Activated CD4-positive, alpha-beta memory T cell treated with anti-CD3 and anti-CD28 coated beads for 36 hours (primary cell): ENCODE measurements at regions not wholly inside any gene's neighbourhood (a gene's known extent, or its start where the extent isn't known, plus 50 kb on each side); places are given as distances from the start of the nearest gene placed in this dataset.

Source experiments
- CTCF ChIA-PET: fragments of 350-600 bp; sonication (Branson Sonifier 250); formaldehyde crosslinking; loops from one replicate; lab custom pipeline; 2021; ENCODE audit warnings: antibody characterized with exemption, inconsistent platforms; lab: Charles Lee
- POLR2A ChIA-PET: fragments of 350-600 bp; sonication (Branson Sonifier 250); formaldehyde crosslinking; loops from one replicate; lab custom pipeline; 2021; ENCODE audit warnings: antibody characterized with exemption; lab: Charles Lee
- DNase-seq: peaks from one replicate; pipeline ENCODE4 v3.0.0-alpha.2; 2020
- H3K27ac Mint-ChIP-seq: one replicate; pipeline ENCODE4 v1.8.0; 2021; ENCODE audit warnings: mixed read lengths
- H3K27me3 Mint-ChIP-seq: one replicate; pipeline ENCODE4 v1.8.0; 2021; ENCODE audit warnings: mixed read lengths
- H3K36me3 Mint-ChIP-seq: one replicate; pipeline ENCODE4 v1.8.0; 2021; ENCODE audit warnings: mixed read lengths
- H3K4me1 Mint-ChIP-seq: one replicate; pipeline ENCODE4 v1.8.0; 2021; ENCODE audit warnings: low read depth, mixed read lengths
- H3K4me3 Mint-ChIP-seq: one replicate; pipeline ENCODE4 v1.8.0; 2021; ENCODE audit warnings: mild to moderate bottlenecking, mixed read lengths
- H3K9me3 Mint-ChIP-seq: one replicate; pipeline ENCODE4 v1.8.0; 2021; ENCODE audit warnings: mixed read lengths
- intact Hi-C: fragments of 100-400 bp; cut with micrococcal nuclease; formaldehyde crosslinking; loops from one replicate; pipeline ENCODE4 v1.15.1; 2023

GRCh38 chr20:24892522-24892921 lies 56.5 kb upstream of the CST7 start:
- Mint-ChIP-seq H3K4me3 (no peak overlapping the region), H3K4me1 (no peaks in the 10 kb centered on the region), H3K27ac (no peak overlapping the region), H3K36me3 (no peaks in the 10 kb centered on the region), H3K9me3 (no peaks in the 10 kb centered on the region), H3K27me3 (no peaks in the 10 kb centered on the region)
- POLR2A ChIA-PET, result no interaction called here
- CTCF ChIA-PET, result no interaction called here
- intact Hi-C loops, result no loop called here
- no peak for DNase-seq

DNA sequence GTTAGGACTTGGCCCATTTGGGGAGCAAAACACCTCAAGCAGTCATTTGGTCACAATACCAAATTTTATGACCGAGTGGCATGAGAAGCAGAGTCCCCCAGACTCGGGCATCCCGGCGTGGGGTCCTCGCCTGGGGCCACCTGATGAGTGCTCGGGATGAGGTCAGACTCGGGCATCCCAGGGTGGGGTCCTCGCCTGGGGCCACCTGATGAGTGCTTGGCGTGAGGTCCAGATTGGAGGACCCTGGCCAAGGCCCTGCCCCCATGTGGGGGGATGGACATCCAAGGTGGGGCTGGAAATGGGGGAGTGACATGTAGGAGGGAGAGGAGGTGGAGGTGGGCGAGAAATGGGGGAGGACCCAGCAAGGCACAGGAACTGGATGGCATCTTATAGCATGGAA lies 56.1 kb upstream of the CST7 start:
- H3K36me3 Mint-ChIP-seq, result no peaks in the 10 kb centered on the region
- no peaks in the 10 kb centered on the region for H3K4me1 Mint-ChIP-seq
- H3K27ac Mint-ChIP-seq, result no peak overlapping the region
- ChIA-PET POLR2A (no interaction called here), CTCF (no interaction called here)
- DNase-seq, result no peak
- no peak overlapping the region for H3K4me3 Mint-ChIP-seq
- H3K9me3 Mint-ChIP-seq, result no peaks in the 10 kb centered on the region
- H3K27me3 Mint-ChIP-seq, result no peaks in the 10 kb centered on the region
- intact Hi-C loops, result no loop called here

- no peaks in the 10 kb centered on the region for H3K27me3 Mint-ChIP-seq
- H3K4me3 Mint-ChIP-seq, result no peak overlapping the region
- H3K27ac Mint-ChIP-seq, result no peak overlapping the region
- ChIA-PET POLR2A (no interaction called here), CTCF (no interaction called here)
- H3K36me3 Mint-ChIP-seq, result no peaks in the 10 kb centered on the region
- H3K4me1 Mint-ChIP-seq, result no peaks in the 10 kb centered on the region
- peaks cover 12% of the 10 kb centered on the region for H3K9me3 Mint-ChIP-seq
- intact Hi-C loops, result no loop called here
- DNase-seq, result no peak
These were observed 54.6 kb upstream of the CST7 start for GRCh38 chr20:24894488-24894887.

GRCh38 chr20:24894967-24895366 lies 54.1 kb upstream of the CST7 start:
- no peaks in the 10 kb centered on the region for H3K27me3 Mint-ChIP-seq
- H3K27ac Mint-ChIP-seq, result no peak overlapping the region

DNA sequence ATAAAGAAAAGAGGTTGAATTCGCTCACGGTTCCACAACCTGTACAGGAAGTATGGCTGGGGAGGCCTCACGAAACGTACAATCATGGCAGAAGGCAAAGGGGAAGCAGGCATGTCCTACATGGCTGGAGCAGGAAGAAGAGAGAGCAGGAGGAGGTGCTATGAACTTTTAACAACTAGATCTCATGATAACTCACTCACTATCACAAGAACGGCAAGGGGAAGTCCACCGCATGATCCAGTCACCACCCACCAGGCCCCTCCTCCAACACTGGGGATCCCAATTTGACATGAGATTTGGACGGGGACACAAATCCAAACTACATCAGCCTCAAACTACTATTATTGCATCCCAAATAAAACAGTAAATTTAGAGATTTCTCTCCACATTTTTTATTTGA lies 53.6 kb upstream of the CST7 start:
- Mint-ChIP-seq H3K36me3 (peaks cover 6% of the 10 kb centered on the region), H3K27me3 (no peaks in the 10 kb centered on the region), H3K4me3 (no peak overlapping the region), H3K4me1 (no peaks in the 10 kb centered on the region), H3K27ac (no peak overlapping the region), H3K9me3 (peaks cover 20% of the 10 kb centered on the region)
- CTCF ChIA-PET, result no interaction called here
- POLR2A ChIA-PET, result no interaction called here
- DNase-seq, result no peak
- intact Hi-C loops, result no loop called here

More at GRCh38 chr20:24894967-24895366, 54.1 kb upstream of the CST7 start:
- H3K4me3 Mint-ChIP-seq, result no peak overlapping the region
- POLR2A ChIA-PET, result no interaction called here
- intact Hi-C loops, result no loop called here
- no peaks in the 10 kb centered on the region for H3K4me1 Mint-ChIP-seq
- no peak for DNase-seq
- H3K9me3 Mint-ChIP-seq, result peaks cover 17% of the 10 kb centered on the region
- H3K36me3 Mint-ChIP-seq, result peaks cover 5% of the 10 kb centered on the region
- CTCF ChIA-PET, result no interaction called here

GRCh38 chr20:24895898-24896658 lies 53.0 kb upstream of the CST7 start:
- no peak overlapping the region for H3K4me3 Mint-ChIP-seq
- POLR2A ChIA-PET, result no interaction called here
- intact Hi-C loops, result no loop called here
- H3K27ac Mint-ChIP-seq, result no peak overlapping the region
- DNase-seq, result no peak
- peaks cover 6% of the 10 kb centered on the region for H3K36me3 Mint-ChIP-seq
- H3K4me1 Mint-ChIP-seq, result no peaks in the 10 kb centered on the region
- CTCF ChIA-PET, result no interaction called here
- peaks cover 21% of the 10 kb centered on the region for H3K9me3 Mint-ChIP-seq
- no peaks in the 10 kb centered on the region for H3K27me3 Mint-ChIP-seq

DNA sequence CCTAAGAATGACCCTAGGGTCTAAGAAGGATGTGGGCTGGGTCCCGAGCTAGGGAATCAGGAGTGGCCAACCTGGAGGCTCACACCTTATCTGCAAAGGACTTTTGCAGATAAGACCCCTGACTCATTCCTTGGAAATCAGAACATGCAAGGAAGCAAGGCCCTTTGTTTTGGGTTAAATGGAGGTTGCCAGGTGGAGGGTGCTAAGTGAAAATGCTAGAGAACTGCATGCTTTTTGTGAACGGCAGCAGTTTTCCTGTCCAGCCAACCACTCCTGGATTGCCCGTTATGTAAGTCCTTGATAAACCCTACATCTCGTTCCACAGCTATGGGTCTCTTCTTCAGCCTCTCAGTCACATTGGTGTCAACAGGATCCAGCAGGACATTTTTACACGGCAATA lies 52.1 kb upstream of the CST7 start:
- H3K4me3 Mint-ChIP-seq, result no peak overlapping the region
- H3K9me3 Mint-ChIP-seq, result peaks cover 21% of the 10 kb centered on the region
- H3K4me1 Mint-ChIP-seq, result no peaks in the 10 kb centered on the region
- peaks cover 6% of the 10 kb centered on the region for H3K36me3 Mint-ChIP-seq
- ChIA-PET CTCF (interaction anchor here (0.8 kb wide), 1 partner anchor 21 kb away, joined by 3 read pairs; no protein-coding TSS in a partner anchor), POLR2A (no interaction called here)
- no peaks in the 10 kb centered on the region for H3K27me3 Mint-ChIP-seq
- no peak overlapping the region for H3K27ac Mint-ChIP-seq
- intact Hi-C loops, result no loop called here
- DNase-seq, result no peak

DNA sequence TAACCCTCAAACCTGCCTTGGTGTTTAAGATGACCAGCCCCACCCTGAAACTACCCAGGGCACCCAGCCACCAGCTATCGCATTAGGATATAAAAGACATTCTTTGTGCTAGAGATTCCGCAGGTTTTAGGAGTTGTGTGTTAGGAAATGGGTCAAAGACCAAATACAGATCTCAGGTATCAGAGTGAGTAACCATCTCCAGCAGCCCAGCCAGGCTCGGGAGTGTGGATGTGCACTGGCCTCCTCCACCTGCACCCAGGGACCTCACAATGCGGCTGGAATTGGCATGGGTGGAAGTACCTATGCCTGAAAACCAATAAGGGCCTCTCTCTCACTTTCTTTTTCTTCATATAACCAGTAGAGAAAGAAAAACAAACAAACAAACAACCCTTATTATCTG lies 51.1 kb upstream of the CST7 start:
- H3K36me3 Mint-ChIP-seq, result peaks cover 7% of the 10 kb centered on the region
- DNase-seq, result no peak
- H3K9me3 Mint-ChIP-seq, result peaks cover 21% of the 10 kb centered on the region
- ChIA-PET POLR2A (no interaction called here), CTCF (interaction anchor here (0.8 kb wide), 1 partner anchor 20 kb away, joined by 3 read pairs; no protein-coding TSS in a partner anchor)
- no peaks in the 10 kb centered on the region for H3K27me3 Mint-ChIP-seq
- no peak overlapping the region for H3K27ac Mint-ChIP-seq
- no peaks in the 10 kb centered on the region for H3K4me1 Mint-ChIP-seq
- H3K4me3 Mint-ChIP-seq, result no peak overlapping the region
- intact Hi-C loops, result no loop called here

DNA sequence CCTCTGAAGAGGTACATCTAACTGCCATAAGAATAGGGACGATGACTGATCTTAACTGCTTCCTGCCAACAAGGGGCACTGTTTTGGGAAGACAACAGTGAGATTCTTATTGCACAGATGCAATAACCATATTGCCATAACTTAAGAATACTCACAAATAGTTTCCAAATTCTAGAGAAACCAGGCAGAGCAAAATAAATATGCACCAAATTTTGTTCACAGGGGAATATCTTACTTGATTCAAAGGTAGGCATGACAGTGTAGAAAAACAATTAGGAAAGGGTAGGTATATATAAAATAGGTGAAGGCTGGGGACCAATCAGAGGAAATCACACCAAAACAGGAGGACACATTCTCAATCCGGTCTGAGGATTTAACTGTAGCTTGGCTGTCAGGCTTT lies 49.9 kb upstream of the CST7 start:
- Mint-ChIP-seq H3K9me3 (peaks cover 21% of the 10 kb centered on the region), H3K27ac (no peak overlapping the region), H3K4me3 (no peak overlapping the region), H3K27me3 (no peaks in the 10 kb centered on the region), H3K4me1 (no peaks in the 10 kb centered on the region), H3K36me3 (peaks cover 7% of the 10 kb centered on the region)
- intact Hi-C loops, result no loop called here
- ChIA-PET POLR2A (no interaction called here), CTCF (no interaction called here)
- no peak for DNase-seq
